ENCODE measurements at regions not wholly inside any gene's neighbourhood (a gene's known extent, or its start where the extent isn't known, plus 50 kb on each side); places are given as distances from the start of the nearest gene placed in this dataset.

DNA sequence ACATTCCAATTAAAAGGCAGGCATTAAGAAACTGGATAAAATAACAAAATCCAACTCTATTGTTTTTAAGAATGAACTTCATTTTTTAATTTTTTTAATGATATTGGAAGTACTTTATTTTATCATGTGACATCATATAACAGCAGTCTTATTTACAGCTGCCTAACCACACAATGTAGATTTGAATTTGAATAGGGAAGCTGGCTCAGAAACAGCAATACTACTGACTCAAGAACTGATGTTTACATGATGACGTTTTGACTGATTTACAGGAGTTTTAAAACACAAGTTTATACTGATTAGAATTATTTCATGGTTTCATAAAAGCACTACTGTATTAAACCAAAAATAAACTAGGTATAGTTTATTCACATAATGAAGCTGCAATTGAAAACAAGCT is 348.7 kb upstream of the NR5A2 start:
- DNase-seq: no peak

- DNase-seq: no peak
Observed at GRCh38 chr1:199682081-199682480, 345.4 kb upstream of the NR5A2 start.

- DNase-seq: no peak
Observed at GRCh38 chr1:199684686-199685273, 342.7 kb upstream of the NR5A2 start.

DNA sequence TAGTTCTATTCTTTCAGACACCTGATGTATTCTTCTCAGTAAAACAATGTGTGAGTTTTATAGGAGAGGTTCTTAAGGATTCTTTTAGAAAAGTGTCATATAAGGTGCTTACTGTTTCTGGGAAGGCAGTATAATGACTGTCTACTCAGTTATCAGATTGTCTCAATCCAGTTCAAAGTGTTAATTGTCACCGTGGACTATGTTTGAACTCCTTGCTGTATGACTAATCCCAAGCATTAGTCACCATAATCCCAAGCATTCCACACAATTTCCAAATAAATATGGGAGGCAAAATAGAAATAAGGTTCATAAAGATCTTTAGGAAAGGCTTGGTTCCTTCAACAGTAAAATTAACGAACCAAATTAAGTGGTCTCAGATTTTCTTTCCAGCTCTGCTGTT is 342.1 kb upstream of the NR5A2 start:
- DNase-seq: no peak

DNA sequence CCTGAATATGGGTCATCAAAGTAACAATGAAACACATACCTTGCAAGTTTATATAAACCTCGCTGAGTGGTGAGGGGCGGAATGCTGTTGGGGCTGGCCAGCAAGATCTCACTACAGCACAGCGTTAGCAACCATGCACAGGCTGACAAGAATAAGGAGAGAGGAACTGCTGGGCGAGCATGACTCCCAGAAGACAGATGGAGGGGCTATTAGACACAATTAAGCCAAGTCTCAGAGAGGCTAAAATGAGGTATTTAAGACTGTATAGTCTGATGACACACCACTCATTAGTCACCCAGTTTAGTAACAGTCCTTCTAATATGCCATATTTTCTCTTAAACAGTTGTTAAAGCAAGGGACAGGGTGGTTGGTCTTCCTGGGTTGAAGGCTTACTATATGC is 340.2 kb upstream of the NR5A2 start:
- no peak for DNase-seq

DNA sequence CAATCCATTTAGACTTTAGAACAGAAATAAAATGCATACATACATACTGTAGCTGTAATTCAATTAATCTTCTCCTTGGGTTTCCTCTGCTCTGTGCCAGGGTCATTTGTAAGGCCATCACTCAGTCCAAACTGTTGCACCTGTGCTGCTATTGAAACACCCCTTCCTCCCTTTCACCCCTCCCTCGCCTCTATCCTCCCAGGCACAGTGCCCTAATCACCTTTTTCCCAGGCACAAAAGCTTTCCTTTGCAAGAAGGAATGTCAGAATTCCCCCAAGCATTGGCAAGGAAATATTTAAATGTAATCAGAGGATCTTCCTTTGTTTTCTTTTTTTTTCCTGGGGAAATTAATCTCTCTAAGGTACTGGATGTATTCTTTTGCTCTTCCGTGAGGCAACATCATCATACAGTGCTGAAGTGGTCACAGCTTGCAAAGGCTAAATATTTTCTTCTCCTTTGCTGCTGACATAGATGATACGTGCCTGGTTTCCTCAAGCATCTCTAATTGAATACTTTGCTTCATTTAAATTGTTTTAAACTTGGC is 339.3 kb upstream of the NR5A2 start:
- no peak for DNase-seq

DNA sequence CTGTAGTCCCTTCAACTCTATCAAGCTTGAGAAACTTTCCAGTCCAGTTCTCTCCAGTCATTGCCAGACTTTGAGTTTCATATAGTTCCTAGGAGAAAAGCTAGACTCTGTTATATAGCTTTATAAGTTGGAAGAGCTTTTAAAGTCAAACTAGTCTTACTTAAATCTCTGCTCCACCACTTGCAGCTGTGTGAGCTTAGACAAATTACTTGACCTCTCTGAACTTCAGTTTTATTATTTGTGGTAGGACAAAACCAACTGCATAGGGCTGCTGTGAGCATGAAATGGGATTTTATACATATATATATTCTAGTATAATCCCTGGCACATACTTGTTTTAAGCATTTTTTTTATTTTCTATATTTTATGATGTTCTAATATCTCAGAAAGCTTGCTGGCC is 338.7 kb upstream of the NR5A2 start:
- DNase-seq: no peak

DNA sequence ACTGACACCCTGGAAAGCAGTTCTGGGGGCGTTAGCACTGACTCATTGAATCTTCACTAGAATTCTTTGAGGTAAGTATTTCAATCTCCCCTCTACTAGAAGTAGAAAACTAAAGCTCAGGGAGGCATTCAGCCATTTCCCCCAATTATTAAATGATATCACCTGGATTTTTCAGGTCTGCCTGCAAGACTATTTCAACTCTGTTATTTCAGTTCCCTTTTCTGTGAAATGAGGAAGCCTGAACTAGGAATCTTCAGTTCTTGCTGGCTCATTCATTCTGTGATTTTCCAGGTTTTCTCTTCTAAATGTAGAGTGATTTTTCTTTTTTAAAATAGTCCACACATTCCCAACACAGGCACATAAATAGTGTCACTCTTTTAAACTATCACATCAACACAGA is 337.0 kb upstream of the NR5A2 start:
- DNase-seq: no peak

GRCh38 chr1:199691540-199691939 is 336.0 kb upstream of the NR5A2 start:
- DNase-seq: no peak

- DNase-seq: no peak
Observed at GRCh38 chr1:199693724-199694123, 333.8 kb upstream of the NR5A2 start.

DNA sequence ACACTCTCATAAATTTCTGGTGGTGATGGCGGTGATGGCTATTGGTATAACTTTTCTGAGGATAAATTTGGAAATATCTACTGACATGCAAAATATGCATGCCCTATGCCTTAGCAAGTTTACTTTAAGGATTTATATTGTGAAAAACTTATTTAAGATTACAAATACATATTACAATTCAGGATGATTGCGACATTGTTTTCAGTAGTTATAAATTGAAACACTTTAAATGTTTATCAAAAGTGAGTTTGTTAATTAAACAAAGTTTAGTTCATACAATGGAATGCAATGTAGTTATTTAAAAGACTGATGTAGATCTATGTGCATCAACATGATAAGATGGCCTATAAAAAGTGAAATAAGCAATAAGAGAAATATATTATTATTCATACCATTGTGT is 331.3 kb upstream of the NR5A2 start:
- no peak for DNase-seq

GRCh38 chr1:199698222-199698621 is 329.3 kb upstream of the NR5A2 start:
- no peak for DNase-seq

GRCh38 chr1:199700551-199700950 is 327.0 kb upstream of the NR5A2 start:
- DNase-seq: no peak

DNA sequence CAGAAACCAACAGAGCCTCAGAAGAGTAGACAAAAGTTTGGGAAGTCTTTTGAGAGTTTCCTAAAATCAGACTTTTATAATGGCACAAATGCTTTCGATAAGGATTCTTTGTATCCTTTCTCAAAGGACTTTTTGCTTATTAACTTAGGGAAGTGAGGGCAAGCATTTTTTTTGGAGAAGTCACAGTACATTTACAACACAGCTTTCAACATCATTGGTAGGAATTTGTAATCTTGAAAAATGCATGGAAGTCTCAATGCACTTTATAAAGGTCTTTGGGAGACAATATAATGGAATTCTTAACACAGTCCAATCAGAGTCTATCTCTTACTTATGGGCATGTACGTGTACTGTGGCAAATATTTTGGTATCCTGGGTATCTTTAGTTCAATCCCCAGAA is 325.8 kb upstream of the NR5A2 start:
- no peak for DNase-seq

DNA sequence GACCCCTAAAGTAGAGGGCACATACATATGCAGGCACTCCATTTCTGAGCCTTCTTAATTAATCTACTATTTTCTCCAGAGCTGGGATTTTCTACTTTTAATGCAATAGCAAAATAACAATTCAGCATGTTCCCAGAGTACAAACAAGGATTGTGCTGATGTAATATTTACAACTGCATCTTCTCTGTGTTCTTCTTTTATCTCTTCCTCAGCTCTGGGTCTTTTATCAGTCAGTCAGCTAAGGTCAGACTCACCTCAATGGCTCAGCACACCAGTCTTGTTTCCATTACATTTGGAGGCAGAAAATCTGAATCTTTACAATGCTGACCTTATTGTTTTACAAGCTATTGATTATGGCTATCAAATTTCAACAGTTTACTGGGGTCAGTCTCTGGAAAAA is 323.3 kb upstream of the NR5A2 start:
- DNase-seq: no peak

GRCh38 chr1:199705825-199706224 is 321.7 kb upstream of the NR5A2 start:
- DNase-seq: no peak

- no peak for DNase-seq
Observed at GRCh38 chr1:199706826-199707606, 320.5 kb upstream of the NR5A2 start.

DNA sequence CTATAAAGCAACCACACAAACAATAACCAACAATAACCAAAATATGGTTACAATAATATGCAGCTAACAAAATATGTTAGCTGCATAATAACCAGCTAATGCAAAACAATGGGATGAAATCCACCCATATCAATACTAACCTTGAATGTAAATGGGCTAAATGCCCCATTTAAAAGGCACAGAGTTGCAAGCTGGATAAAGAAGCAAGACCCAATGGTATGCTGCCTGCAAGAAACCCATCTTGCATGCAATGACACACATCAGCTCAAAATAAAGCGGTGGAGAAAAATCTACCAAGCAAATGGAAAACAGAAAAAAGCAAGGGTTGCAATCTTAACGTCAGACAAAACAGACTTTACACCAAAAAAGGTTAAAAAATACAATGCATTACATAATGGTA is 316.5 kb upstream of the NR5A2 start:
- DNase-seq: no peak

DNA sequence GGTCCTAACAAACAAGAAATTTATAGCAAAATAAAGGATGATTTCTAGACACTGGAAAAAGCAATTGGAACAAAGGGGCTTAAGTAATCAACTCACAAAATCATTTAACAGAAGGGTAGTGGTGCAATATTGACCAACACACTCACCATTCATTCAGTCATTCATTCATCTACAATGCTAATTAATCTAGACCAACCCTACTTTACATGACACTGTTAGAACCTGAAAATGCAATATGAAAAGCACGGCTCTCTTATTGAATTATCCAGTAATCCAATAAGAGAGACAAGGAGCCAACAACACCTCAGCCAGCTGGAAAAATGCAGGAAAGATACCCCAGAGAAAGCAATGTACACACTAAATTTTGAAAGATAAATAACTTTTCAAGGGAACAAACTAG is 310.8 kb upstream of the NR5A2 start:
- no peak for DNase-seq

DNA sequence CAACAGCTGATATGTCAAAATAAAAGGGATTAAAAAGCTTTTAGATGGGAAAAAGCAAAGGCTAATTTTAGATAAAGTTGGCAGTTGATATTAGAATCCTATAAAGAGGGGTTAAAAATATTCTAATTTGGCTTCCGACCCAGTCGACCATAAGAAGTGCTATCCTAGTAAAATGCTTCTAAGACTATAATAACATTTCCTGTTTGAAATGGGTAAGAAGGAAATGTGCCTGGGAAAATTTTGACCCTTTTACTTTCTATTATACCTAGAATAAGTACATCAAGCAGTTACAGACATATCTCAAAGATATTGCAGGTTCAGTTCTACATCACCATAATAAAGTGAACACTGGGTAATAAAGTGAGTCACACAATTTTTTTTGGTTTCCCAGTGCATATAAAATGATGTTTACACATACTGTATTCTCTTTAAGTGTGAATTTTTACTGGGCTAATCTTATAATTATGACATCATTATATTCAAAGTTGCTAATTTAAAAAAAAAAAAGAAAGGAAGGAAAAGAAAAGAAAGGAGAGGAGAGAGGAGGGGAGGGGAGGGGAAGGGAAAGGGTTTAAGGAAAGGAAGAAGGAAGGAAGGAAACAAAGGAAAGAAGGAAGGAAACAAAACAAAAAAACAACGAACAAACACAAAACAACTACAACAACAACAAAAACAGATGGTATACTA is 308.2 kb upstream of the NR5A2 start:
- DNase-seq: no peak

GRCh38 chr1:199720496-199720895 is 307.0 kb upstream of the NR5A2 start:
- no peak for DNase-seq

DNA sequence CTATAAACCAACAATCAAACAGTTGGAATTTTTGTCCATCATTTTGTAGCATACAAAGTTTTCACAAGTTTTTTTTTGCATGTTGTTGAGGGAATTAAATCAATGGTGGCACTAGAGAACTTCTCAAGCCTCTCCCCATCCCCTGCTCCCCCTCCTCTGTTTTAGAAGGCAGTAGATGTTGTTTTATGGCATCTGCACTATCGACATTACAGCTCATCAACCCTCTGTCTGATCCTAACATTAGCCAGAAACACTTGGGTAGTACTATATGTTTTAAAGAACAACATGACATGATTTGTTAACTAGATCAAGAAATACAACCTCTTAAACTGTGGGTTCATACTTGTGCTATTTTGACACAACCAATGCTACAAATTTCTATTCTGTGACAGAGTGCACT is 306.5 kb upstream of the NR5A2 start:
- no peak for DNase-seq

DNA sequence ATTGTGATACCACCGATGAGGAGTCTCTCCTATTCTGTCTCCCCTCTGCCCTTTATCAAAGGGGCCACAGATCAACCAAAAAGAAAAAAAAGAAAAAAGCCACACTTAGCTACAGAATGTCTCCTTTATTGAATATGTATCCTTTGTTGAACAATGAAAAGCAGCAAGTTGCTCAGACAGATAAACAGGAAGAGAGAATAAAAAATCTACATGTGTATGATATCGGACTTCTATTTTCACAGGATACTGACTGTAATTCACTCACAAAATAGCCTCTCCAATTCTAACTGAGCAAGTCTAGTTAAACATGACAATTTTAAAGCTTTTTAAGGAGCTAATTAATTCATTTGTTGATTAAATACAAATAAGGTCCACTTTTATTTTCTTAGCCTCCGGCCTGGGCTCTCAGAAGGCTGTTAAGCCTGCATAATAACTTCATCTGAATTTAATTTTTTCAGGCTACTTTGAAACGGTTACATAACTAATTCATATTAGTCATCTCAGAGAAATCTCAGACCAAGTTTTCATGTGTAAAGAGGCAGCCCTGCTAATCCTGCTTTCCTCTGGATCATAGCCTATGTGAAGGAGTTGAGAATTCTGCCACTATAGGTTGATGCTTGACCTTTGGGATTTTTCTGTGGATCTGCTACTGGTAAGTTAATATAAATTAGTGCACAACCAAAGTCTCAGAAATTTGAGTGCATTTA is 304.1 kb upstream of the NR5A2 start:
- DNase-seq: no peak

GRCh38 chr1:199724049-199724448 is 303.5 kb upstream of the NR5A2 start:
- DNase-seq: no peak
